ENCODE measurements at regions not wholly inside any gene's neighbourhood (a gene's known extent, or its start where the extent isn't known, plus 50 kb on each side); places are given as distances from the start of the nearest gene placed in this dataset.

DNA sequence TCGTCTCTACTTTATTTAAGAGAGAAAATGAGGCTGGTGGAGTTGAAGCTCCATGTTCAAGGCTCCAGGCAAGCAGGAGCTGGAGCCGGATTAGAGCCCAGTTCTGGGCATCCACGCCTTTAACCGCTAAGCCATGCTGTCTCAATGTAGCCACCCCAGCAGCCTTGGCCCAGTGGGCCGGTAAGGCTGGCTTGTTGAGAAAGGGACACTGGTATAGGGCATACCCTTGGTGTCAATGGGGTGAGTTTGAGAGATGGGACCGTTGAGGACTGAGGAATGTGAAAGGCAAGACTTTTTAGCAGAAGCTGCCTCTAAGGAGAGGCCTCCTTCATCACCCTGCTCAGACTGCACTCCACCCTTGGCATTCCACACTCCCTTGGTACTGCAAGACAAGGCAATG lies 147.4 kb downstream of the CYLD start:
- WGBS (ENCODE audit: low lambda C conversion rate) = 12% methylated on average over 4 of the region's 6 CpGs

GRCh38 chr16:50888486-50889261 lies 146.8 kb downstream of the CYLD start:
- Histone ChIP-seq H3K9ac (no peak overlapping the region), H3K4me3 (ENCODE audit: low read depth in 2 of 2, low read length in 1 of 2) (no peak overlapping the region), H3K9me2 (no peaks in the 10 kb centered on the region), H2AFZ (ENCODE audit: low read depth) (no peak overlapping the region), H3K36me3 (replicated peaks in 1 of 2; ENCODE audit: control insufficient read depth in 1 of 2, insufficient read depth in 2 of 2, low read length in 1 of 2) (no peaks in the 10 kb centered on the region), H3K9me3 (no peaks in the 10 kb centered on the region), H3K27ac (ENCODE audit: low read depth in 2 of 2, low read length in 1 of 2) (no peak overlapping the region), H3K27me3 (ENCODE audit: insufficient read depth) (no peaks in the 10 kb centered on the region), H3K79me2 (ENCODE audit: insufficient read depth) (no peaks in the 10 kb centered on the region), H3K4me2 (no peak overlapping the region), H3F3A (replicated peaks; ENCODE audit: insufficient read depth) (no peaks in the 10 kb centered on the region), H3K4me1 (ENCODE audit: control insufficient read depth in 1 of 2, insufficient read depth in 2 of 2, low read depth in 1 of 2, low read length in 1 of 2) (no peaks in the 10 kb centered on the region), H4K20me1 (ENCODE audit: insufficient read depth) (no peaks in the 10 kb centered on the region)
- no peak for DNase-seq
- ChIA-PET CTCF (interaction anchor here (0.5 to 1.0 kb wide), 2 partner anchors 10 to 886 kb away, joined by 3 to 4 read pairs; no protein-coding TSS in a partner anchor), POLR2A (no interaction called here)
- 32% methylated on average over 7 of the region's 9 CpGs for WGBS (ENCODE audit: low lambda C conversion rate)
- TF ChIP-seq MXI1 (IDR thresholded peaks at IDR 0.05; ENCODE audit: low read depth, low read length) = no peak
- no peak for TF ChIP-seq REST (IDR thresholded peaks at IDR 0.05; ENCODE audit: low read depth, low read length)
- no peak for TF ChIP-seq RFX5 (IDR thresholded peaks at IDR 0.05; ENCODE audit: low read length)
- no peak for TF ChIP-seq RXRA (IDR thresholded peaks at IDR 0.05; ENCODE audit: borderline replicate concordance, low read depth)
- TF ChIP-seq, protein P1, sequence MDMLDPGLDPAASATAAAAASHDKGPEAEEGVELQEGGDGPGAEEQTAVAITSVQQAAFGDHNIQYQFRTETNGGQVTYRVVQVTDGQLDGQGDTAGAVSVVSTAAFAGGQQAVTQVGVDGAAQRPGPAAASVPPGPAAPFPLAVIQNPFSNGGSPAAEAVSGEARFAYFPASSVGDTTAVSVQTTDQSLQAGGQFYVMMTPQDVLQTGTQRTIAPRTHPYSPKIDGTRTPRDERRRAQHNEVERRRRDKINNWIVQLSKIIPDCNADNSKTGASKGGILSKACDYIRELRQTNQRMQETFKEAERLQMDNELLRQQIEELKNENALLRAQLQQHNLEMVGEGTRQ (IDR thresholded peaks at IDR 0.05; ENCODE audit: borderline replicate concordance, low read depth, low read length) = no peak
- no peak for TF ChIP-seq GATA2 (CRISPR knock-in tag; IDR thresholded peaks at IDR 0.05)
- TF ChIP-seq SIN3A (IDR thresholded peaks at IDR 0.05; ENCODE audit: borderline replicate concordance, low read depth, low read length) = no peak
- no peak for TF ChIP-seq TAF1 (IDR thresholded peaks at IDR 0.05; ENCODE audit: borderline replicate concordance, low read depth, low read length)
- no peak for TF ChIP-seq RCOR1 (IDR thresholded peaks at IDR 0.05; ENCODE audit: low read length)
- TF ChIP-seq IRF3 (IDR thresholded peaks at IDR 0.05; ENCODE audit: low read depth, low read length) = no peak
- no peak for TF ChIP-seq CHD2 (IDR thresholded peaks at IDR 0.05; ENCODE audit: low read length, partially characterized antibody)
- no peak for TF ChIP-seq ELF1 (IDR thresholded peaks at IDR 0.05)
- TF ChIP-seq CTCF (IDR thresholded peaks at IDR 0.05) = no peak
- no peak for TF ChIP-seq POLR2AphosphoS5 (IDR thresholded peaks at IDR 0.05; ENCODE audit: low read depth, low read length)
- TF ChIP-seq USF1 (IDR thresholded peaks at IDR 0.05; ENCODE audit: borderline replicate concordance, low read depth) = no peak

More for the DNA sequence above, 147.4 kb downstream of the CYLD start:
- no peaks in the 10 kb centered on the region for H3K79me2 ChIP-seq (ENCODE audit: insufficient read depth)
- H2AFZ ChIP-seq (ENCODE audit: low read depth) = no peak overlapping the region
- no peak overlapping the region for H3K9ac ChIP-seq
- no peaks in the 10 kb centered on the region for H3K27me3 ChIP-seq (ENCODE audit: insufficient read depth)
- H3K9me2 ChIP-seq = no peaks in the 10 kb centered on the region
- no peaks in the 10 kb centered on the region for H3K9me3 ChIP-seq
- TF ChIP-seq POLR2AphosphoS5 (IDR thresholded peaks at IDR 0.05; ENCODE audit: low read depth, low read length) (no peak), CHD2 (IDR thresholded peaks at IDR 0.05; ENCODE audit: low read length, partially characterized antibody) (no peak), NRF1 (IDR thresholded peaks at IDR 0.05; ENCODE audit: low read depth, low read length) (no peak), MXI1 (IDR thresholded peaks at IDR 0.05; ENCODE audit: low read depth, low read length) (no peak), RAD21 (IDR thresholded peaks at IDR 0.05; ENCODE audit: low read length) (no peak), SIN3A (IDR thresholded peaks at IDR 0.05; ENCODE audit: borderline replicate concordance, low read depth, low read length) (no peak), EZH2phosphoT487 (IDR thresholded peaks at IDR 0.05; ENCODE audit: borderline replicate concordance, low read depth) (no peak), NFIC (IDR thresholded peaks at IDR 0.05; ENCODE audit: borderline replicate concordance) (no peak), FOXJ3 (CRISPR knock-in tag; IDR thresholded peaks at IDR 0.05) (no peak)
- H3K4me3 ChIP-seq (ENCODE audit: low read depth in 2 of 2, low read length in 1 of 2) = no peak overlapping the region
- H3K36me3 ChIP-seq (replicated peaks in 1 of 2; ENCODE audit: control insufficient read depth in 1 of 2, insufficient read depth in 2 of 2, low read length in 1 of 2) = no peaks in the 10 kb centered on the region
- DNase-seq = no peak
- ChIA-PET CTCF (interaction anchor here (0.5 kb wide), 1 partner anchor 886 kb away, joined by 3 read pairs; no protein-coding TSS in a partner anchor), POLR2A (no interaction called here)
- no peaks in the 10 kb centered on the region for H3K4me1 ChIP-seq (ENCODE audit: control insufficient read depth in 1 of 2, insufficient read depth in 2 of 2, low read depth in 1 of 2, low read length in 1 of 2)
- H3F3A ChIP-seq (replicated peaks; ENCODE audit: insufficient read depth) = no peaks in the 10 kb centered on the region
- H4K20me1 ChIP-seq (ENCODE audit: insufficient read depth) = no peaks in the 10 kb centered on the region
- H3K27ac ChIP-seq (ENCODE audit: low read depth in 2 of 2, low read length in 1 of 2) = no peak overlapping the region
- no peak overlapping the region for H3K4me2 ChIP-seq

Data from SK-N-SH (cell line).